ENCODE measurements at regions not wholly inside any gene's neighbourhood (a gene's known extent, or its start where the extent isn't known, plus 50 kb on each side); places are given as distances from the start of the nearest gene placed in this dataset.

DNA sequence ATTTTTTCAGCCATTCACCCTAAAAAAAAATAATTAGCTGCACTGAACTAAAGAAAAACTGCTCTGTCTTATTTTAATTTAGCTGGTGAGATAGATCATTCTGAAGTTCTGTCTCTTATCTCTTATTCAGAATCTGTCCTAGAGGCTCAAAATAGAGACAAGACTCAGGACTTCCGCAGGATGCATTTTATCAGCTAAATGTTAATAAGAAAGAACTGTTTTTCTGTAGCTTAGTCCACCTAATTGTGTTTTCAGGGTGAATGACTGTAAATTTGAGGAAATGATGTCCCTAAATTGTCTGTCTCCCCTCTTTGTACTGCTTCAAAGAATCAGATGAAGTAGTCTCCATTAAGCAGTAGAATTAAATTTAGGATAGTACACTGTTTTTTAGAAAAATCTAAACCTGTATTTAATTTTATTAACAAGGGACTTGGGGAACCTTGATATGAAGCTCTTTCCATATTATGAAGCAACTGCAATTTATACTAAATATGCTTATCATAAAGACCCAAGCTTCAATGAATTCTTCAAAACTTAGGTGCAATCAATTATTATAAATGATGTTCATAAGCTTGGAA, 671.9 kb downstream of the RWDD3 start:
- TF ChIP-seq, protein P1, sequence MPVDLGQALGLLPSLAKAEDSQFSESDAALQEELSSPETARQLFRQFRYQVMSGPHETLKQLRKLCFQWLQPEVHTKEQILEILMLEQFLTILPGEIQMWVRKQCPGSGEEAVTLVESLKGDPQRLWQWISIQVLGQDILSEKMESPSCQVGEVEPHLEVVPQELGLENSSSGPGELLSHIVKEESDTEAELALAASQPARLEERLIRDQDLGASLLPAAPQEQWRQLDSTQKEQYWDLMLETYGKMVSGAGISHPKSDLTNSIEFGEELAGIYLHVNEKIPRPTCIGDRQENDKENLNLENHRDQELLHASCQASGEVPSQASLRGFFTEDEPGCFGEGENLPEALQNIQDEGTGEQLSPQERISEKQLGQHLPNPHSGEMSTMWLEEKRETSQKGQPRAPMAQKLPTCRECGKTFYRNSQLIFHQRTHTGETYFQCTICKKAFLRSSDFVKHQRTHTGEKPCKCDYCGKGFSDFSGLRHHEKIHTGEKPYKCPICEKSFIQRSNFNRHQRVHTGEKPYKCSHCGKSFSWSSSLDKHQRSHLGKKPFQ (tag by site-specific recombination; IDR thresholded peaks at IDR 0.05): no peak
- TF ChIP-seq, protein P2, sequence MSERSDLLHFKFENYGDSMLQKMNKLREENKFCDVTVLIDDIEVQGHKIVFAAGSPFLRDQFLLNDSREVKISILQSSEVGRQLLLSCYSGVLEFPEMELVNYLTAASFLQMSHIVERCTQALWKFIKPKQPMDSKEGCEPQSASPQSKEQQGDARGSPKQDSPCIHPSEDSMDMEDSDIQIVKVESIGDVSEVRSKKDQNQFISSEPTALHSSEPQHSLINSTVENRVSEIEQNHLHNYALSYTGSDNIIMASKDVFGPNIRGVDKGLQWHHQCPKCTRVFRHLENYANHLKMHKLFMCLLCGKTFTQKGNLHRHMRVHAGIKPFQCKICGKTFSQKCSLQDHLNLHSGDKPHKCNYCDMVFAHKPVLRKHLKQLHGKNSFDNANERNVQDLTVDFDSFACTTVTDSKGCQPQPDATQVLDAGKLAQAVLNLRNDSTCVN (tag by site-specific recombination; optimal IDR thresholded peaks at IDR 0.05): no peak
- TF ChIP-seq, protein P3, sequence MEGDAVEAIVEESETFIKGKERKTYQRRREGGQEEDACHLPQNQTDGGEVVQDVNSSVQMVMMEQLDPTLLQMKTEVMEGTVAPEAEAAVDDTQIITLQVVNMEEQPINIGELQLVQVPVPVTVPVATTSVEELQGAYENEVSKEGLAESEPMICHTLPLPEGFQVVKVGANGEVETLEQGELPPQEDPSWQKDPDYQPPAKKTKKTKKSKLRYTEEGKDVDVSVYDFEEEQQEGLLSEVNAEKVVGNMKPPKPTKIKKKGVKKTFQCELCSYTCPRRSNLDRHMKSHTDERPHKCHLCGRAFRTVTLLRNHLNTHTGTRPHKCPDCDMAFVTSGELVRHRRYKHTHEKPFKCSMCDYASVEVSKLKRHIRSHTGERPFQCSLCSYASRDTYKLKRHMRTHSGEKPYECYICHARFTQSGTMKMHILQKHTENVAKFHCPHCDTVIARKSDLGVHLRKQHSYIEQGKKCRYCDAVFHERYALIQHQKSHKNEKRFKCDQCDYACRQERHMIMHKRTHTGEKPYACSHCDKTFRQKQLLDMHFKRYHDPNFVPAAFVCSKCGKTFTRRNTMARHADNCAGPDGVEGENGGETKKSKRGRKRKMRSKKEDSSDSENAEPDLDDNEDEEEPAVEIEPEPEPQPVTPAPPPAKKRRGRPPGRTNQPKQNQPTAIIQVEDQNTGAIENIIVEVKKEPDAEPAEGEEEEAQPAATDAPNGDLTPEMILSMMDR (tag by site-specific recombination; IDR thresholded peaks at IDR 0.05): no peak
- no peak for TF ChIP-seq ZNF558 (tag by site-specific recombination; IDR thresholded peaks at IDR 0.05)
- TF ChIP-seq, protein P4, sequence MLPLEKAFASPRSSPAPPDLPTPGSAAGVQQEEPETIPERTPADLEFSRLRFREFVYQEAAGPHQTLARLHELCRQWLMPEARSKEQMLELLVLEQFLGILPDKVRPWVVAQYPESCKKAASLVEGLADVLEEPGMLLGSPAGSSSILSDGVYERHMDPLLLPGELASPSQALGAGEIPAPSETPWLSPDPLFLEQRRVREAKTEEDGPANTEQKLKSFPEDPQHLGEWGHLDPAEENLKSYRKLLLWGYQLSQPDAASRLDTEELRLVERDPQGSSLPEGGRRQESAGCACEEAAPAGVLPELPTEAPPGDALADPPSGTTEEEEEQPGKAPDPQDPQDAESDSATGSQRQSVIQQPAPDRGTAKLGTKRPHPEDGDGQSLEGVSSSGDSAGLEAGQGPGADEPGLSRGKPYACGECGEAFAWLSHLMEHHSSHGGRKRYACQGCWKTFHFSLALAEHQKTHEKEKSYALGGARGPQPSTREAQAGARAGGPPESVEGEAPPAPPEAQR (tag by site-specific recombination; IDR thresholded peaks at IDR 0.05): no peak
- no peak for TF ChIP-seq ZNF274 (IDR thresholded peaks at IDR 0.05; ENCODE audit: low read length)
- TF ChIP-seq ZNF274 (tag by site-specific recombination; IDR thresholded peaks at IDR 0.05; ENCODE audit: borderline replicate concordance): no peak
- TF ChIP-seq ZNF621 (tag by site-specific recombination; IDR thresholded peaks at IDR 0.05): no peak

Measured in HEK293 (cell line).